Endothelial cell of umbilical vein (primary cell): ENCODE measurements at regions not wholly inside any gene's neighbourhood (a gene's known extent, or its start where the extent isn't known, plus 50 kb on each side); places are given as distances from the start of the nearest gene placed in this dataset.

ENCODE experiments used
- BruUV-seq: library from RNA; stranded (reverse); fragments of 400-500 nt; replicated peaks from 2 replicates; lab custom pipeline; 2021; lab: Mats Ljungman, UMichigan
- CTCF ChIA-PET: fragments of 300-600, 350-600 bp; sonication (Branson Sonifier 250); formaldehyde crosslinking; loops from one replicate; lab custom pipeline; 2021; ENCODE audit warnings: antibody characterized with exemption, inconsistent platforms; lab: Charles Lee
- POLR2A ChIA-PET: fragments of 300-600, 350-600 bp; sonication (Branson Sonifier 250); formaldehyde crosslinking; loops from one replicate; lab custom pipeline; 2021; ENCODE audit warnings: antibody characterized with exemption, inconsistent platforms; lab: Charles Lee
- DNase-seq: peaks from one replicate; pipeline ENCODE4 v3.0.0-alpha.2; 2011; ENCODE audit warnings: low read depth, low spot score
- FAIRE-seq: peaks from 2 replicates; lab custom pipeline; 2011; peaks lifted over from hg19 to GRCh38; lab: Jason Lieb, UNC
- H2AFZ ChIP-seq: 2 replicates; pipeline ENCODE4 v1.6.0; 2012; ENCODE audit warnings: low read depth, low read length, control low read depth, inconsistent platforms
- H3K27ac ChIP-seq: 2 replicates; pipeline ENCODE4 v1.5.1; 2011; ENCODE audit warnings: low read depth, mild to moderate bottlenecking, control low read depth, low read length, moderate library complexity; ENCODE audit not compliant: insufficient read depth
- H3K27me3 ChIP-seq, 2 experiments: 2 replicates each; pipeline versions ENCODE4 v1.6.0 to v1.6.1; 2011; ENCODE audit warnings: low read length in 2 of 2, mixed read lengths in 1 of 2; ENCODE audit not compliant: control insufficient read depth in 2 of 2, insufficient read depth in 2 of 2
- H3K36me3 ChIP-seq, 2 experiments: 2 replicates in 1 of 2; 3 replicates in 1 of 2; pipeline ENCODE4 v1.5.1; 2011; ENCODE audit warnings: low read length in 2 of 2, mild to moderate bottlenecking in 1 of 2, moderate library complexity in 1 of 2; ENCODE audit not compliant: control insufficient read depth in 2 of 2, insufficient read depth in 2 of 2; ENCODE audit errors: extremely low read depth in 1 of 2
- H3K4me1 ChIP-seq: 3 replicates; pipeline ENCODE4 v1.5.1; 2011; ENCODE audit warnings: mild to moderate bottlenecking, low read length; ENCODE audit not compliant: control insufficient read depth, insufficient read depth; ENCODE audit errors: extremely low read depth
- H3K4me2 ChIP-seq: 2 replicates; pipeline ENCODE4 v1.6.1; 2011; ENCODE audit warnings: low read length, control low read depth, mixed read lengths; ENCODE audit not compliant: insufficient read depth
- H3K4me3 ChIP-seq, 3 experiments: fragments of 200-600 bp in 1 of 3; sonication (generic), shearing (Covaris generic) in 1 of 3; replicated peaks in 1 of 3; 2 replicates each; pipeline ENCODE4 v1.5.1; 2011 to 2016; ENCODE audit warnings: control low read depth in 3 of 3, low read length in 3 of 3, mild to moderate bottlenecking in 2 of 3, inconsistent platforms in 1 of 3, low read depth in 1 of 3, moderate library complexity in 1 of 3; ENCODE audit not compliant: insufficient read depth in 1 of 3
- H3K79me2 ChIP-seq: 2 replicates; pipeline ENCODE4 v1.6.0; 2012; ENCODE audit warnings: low read length, inconsistent platforms; ENCODE audit not compliant: control insufficient read depth, insufficient read depth
- H3K9ac ChIP-seq: replicated peaks from 2 replicates; pipeline ENCODE3; 2011; ENCODE audit warnings: low read length, control low read depth; ENCODE audit not compliant: insufficient read depth; ENCODE audit errors: extremely low read depth
- H3K9me1 ChIP-seq: replicated peaks from 3 replicates; pipeline ENCODE4 v1.6.0; 2011; ENCODE audit warnings: mild to moderate bottlenecking, low read length; ENCODE audit not compliant: control insufficient read depth, insufficient read depth; ENCODE audit errors: extremely low read depth
- H3K9me3 ChIP-seq: replicated peaks from 2 replicates; pipeline ENCODE4 v1.5.1; 2012; ENCODE audit warnings: low read length, inconsistent platforms; ENCODE audit not compliant: control insufficient read depth, insufficient read depth
- H4K20me1 ChIP-seq: replicated peaks from 2 replicates; pipeline ENCODE3; 2011; ENCODE audit warnings: mild to moderate bottlenecking, low read length; ENCODE audit not compliant: control insufficient read depth, insufficient read depth; ENCODE audit errors: extremely low read depth
- CTCF ChIP-seq, 2 donors: IDR thresholded peaks; 1 replicate in 1 of 2; 2 replicates in 1 of 2; pipeline ENCODE4 v1.5.1; 2011; ENCODE audit warnings: low read length in 2 of 2, mild to moderate bottlenecking in 2 of 2, moderate library complexity in 2 of 2, control low read depth in 1 of 2, inconsistent platforms in 1 of 2, low read depth in 1 of 2; ENCODE audit not compliant: insufficient read depth in 1 of 2; ENCODE audit errors: extremely low read depth in 1 of 2
- EZH2 ChIP-seq: IDR thresholded peaks from 2 replicates; pipeline ENCODE4 v1.6.1; 2012; ENCODE audit warnings: borderline replicate concordance, low read depth, mild to moderate bottlenecking, moderate library complexity, low read length, inconsistent platforms; ENCODE audit not compliant: severe bottlenecking
- FOS ChIP-seq: IDR thresholded peaks from 2 replicates; pipeline ENCODE4 v1.6.1; 2011; ENCODE audit warnings: mild to moderate bottlenecking, low read length, moderate library complexity, borderline replicate concordance; ENCODE audit not compliant: insufficient read depth
- GATA2 ChIP-seq: IDR thresholded peaks from 2 replicates; pipeline ENCODE4 v1.7.0; 2011; ENCODE audit warnings: low read depth, mild to moderate bottlenecking, moderate library complexity, mixed read lengths, low read length; ENCODE audit not compliant: insufficient read length, insufficient read depth
- JUN ChIP-seq: IDR thresholded peaks from 2 replicates; pipeline ENCODE4 v1.6.1; 2011; ENCODE audit warnings: borderline replicate concordance, low read depth; ENCODE audit not compliant: insufficient read length, insufficient read depth
- MAX ChIP-seq: IDR thresholded peaks from 2 replicates; pipeline ENCODE4 v1.6.1; 2011; ENCODE audit not compliant: insufficient read depth, insufficient read length
- MYC ChIP-seq: IDR thresholded peaks from one replicate; pipeline ENCODE4 v1.6.1; 2011; ENCODE audit warnings: mild to moderate bottlenecking, low read depth, low read length
- POLR2A ChIP-seq: IDR thresholded peaks from 2 replicates; pipeline ENCODE4 v1.6.1; 2012; ENCODE audit warnings: low read depth, mild to moderate bottlenecking, control low read depth, low read length
- POLR2AphosphoS5 ChIP-seq: IDR thresholded peaks from 2 replicates; pipeline ENCODE4 v1.6.1; 2012; ENCODE audit warnings: low read depth, mild to moderate bottlenecking, control low read depth, low read length, moderate library complexity; ENCODE audit not compliant: insufficient read depth
- dilution Hi-C: fragments of 300-500 bp; cut with MboI; formaldehyde crosslinking; loops from one replicate; pipeline ENCODE4 v1.15.0; 2019; ENCODE audit warnings: low sequenced_read_pairs; ENCODE audit not compliant: extremely low pct_ligation_motif_present
- intact Hi-C: fragments of 100-400 bp; cut with micrococcal nuclease; formaldehyde crosslinking; loops from one replicate; pipeline ENCODE4 v1.10.0; 2022

GRCh38 chr20:16653266-16653665, 76.6 kb upstream of the SNRPB2 start:
- Histone ChIP-seq H3K4me1 (no peaks in the 10 kb centered on the region), H3K4me2 (no peak overlapping the region), H3K9me3 (no peaks in the 10 kb centered on the region), H3K9me1 (no peaks in the 10 kb centered on the region), H3K36me3 (no peaks in the 10 kb centered on the region), H3K9ac (no peak overlapping the region), H4K20me1 (no peaks in the 10 kb centered on the region), H3K27ac (no peak overlapping the region), H3K79me2 (no peaks in the 10 kb centered on the region), H3K4me3 (no peak overlapping the region), H2AFZ (no peak overlapping the region), H3K27me3 (no peaks in the 10 kb centered on the region)
- POLR2A ChIA-PET = no interaction called here
- CTCF ChIA-PET = no interaction called here
- TF ChIP-seq POLR2AphosphoS5 = no peak
- TF ChIP-seq MYC = no peak
- TF ChIP-seq EZH2 = no peak
- no peak for TF ChIP-seq GATA2
- no peak for TF ChIP-seq CTCF (IDR thresholded peaks at IDR 0.05; ENCODE audit: extremely low read depth in 1 of 2, insufficient read depth in 1 of 2, low read depth in 1 of 2, low read length in 2 of 2)
- TF ChIP-seq MAX = no peak
- TF ChIP-seq FOS = no peak
- no peak for TF ChIP-seq JUN
- TF ChIP-seq POLR2A = no peak
- DNase-seq (no peak), FAIRE-seq (no peak)
- dilution Hi-C loops = no loop called here
- BruUV-seq = no TSS peak
- intact Hi-C loops = no loop called here
